ENCODE measurements at regions not wholly inside any gene's neighbourhood (a gene's known extent, or its start where the extent isn't known, plus 50 kb on each side); places are given as distances from the start of the nearest gene placed in this dataset.

DNA sequence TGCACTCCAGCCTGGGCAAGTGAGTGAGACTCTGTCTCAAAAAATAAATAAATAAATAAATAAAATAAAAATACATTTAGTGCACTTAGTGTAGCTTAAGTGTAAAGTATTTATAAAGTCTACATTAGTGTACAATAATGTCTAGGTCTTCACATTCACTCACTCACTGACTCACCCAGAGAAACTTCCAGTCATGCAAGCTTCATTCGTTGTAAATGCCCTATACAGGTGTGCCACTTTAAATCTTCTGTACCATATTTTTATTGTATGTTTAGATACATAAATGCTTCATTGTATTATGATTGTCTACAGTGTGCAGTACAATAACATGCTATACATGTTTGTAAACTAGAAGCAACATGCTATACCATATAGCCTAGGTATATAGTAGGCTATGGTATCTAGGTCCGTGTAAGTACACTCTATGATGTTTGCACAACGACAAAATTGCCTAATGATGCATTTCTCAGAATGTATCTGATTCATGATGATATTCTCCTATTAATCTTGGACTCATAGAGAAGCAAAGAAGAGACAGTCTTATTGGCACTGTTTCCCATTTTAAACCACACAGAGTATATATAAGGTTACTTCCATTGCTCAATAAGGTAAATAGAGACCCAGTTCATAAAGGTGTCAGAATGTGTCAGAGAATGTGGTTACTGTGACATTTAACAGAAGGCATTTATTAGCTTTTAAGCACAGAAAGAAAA, 1314.9 kb downstream of the CDH11 start:
- no peak for TF ChIP-seq POLR2AphosphoS5 (IDR thresholded peaks at IDR 0.05)
- TF ChIP-seq, protein P1, sequence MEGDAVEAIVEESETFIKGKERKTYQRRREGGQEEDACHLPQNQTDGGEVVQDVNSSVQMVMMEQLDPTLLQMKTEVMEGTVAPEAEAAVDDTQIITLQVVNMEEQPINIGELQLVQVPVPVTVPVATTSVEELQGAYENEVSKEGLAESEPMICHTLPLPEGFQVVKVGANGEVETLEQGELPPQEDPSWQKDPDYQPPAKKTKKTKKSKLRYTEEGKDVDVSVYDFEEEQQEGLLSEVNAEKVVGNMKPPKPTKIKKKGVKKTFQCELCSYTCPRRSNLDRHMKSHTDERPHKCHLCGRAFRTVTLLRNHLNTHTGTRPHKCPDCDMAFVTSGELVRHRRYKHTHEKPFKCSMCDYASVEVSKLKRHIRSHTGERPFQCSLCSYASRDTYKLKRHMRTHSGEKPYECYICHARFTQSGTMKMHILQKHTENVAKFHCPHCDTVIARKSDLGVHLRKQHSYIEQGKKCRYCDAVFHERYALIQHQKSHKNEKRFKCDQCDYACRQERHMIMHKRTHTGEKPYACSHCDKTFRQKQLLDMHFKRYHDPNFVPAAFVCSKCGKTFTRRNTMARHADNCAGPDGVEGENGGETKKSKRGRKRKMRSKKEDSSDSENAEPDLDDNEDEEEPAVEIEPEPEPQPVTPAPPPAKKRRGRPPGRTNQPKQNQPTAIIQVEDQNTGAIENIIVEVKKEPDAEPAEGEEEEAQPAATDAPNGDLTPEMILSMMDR (IDR thresholded peaks at IDR 0.05): no peak

Data from prostate gland (tissue), 2 donors.